AG04450 (cell line): ENCODE measurements at regions not wholly inside any gene's neighbourhood (a gene's known extent, or its start where the extent isn't known, plus 50 kb on each side); places are given as distances from the start of the nearest gene placed in this dataset.

Experiments
- CTCF ChIA-PET: fragments of 300-600, 350-600 bp; formaldehyde crosslinking; extraction: SDS; loops from one replicate; lab custom pipeline; 2022; ENCODE audit warnings: antibody characterized with exemption, inconsistent platforms; lab: Charles Lee
- POLR2A ChIA-PET: fragments of 350-600 bp; formaldehyde crosslinking; extraction: SDS; loops from one replicate; lab custom pipeline; 2021; ENCODE audit warnings: antibody characterized with exemption, inconsistent platforms; lab: Yijun Ruan, JAX
- DNase-seq: peaks from one replicate; pipeline ENCODE4 v3.0.0-alpha.2; 2011; ENCODE audit warnings: low read depth, low spot score
- H3K27ac ChIP-seq: one replicate; pipeline ENCODE4 v1.5.1; 2012; ENCODE audit warnings: low read depth, low read length, control low read depth
- H3K27me3 ChIP-seq: one replicate; pipeline ENCODE4 v1.6.0; 2012; ENCODE audit warnings: low read length; ENCODE audit not compliant: control insufficient read depth, insufficient read depth
- H3K4me3 ChIP-seq: 2 replicates; pipeline ENCODE4 v1.5.1; 2011; ENCODE audit warnings: mild to moderate bottlenecking, low read depth, low read length, control low read depth
- H3K9me3 ChIP-seq: 2 replicates; pipeline ENCODE4 v1.5.1; 2012; ENCODE audit warnings: low read length; ENCODE audit not compliant: control insufficient read depth, insufficient read depth
- CTCF ChIP-seq: IDR thresholded peaks from 2 replicates; pipeline ENCODE4 v1.5.1; 2011; ENCODE audit warnings: low read depth, low read length, control low read depth, inconsistent platforms

DNA sequence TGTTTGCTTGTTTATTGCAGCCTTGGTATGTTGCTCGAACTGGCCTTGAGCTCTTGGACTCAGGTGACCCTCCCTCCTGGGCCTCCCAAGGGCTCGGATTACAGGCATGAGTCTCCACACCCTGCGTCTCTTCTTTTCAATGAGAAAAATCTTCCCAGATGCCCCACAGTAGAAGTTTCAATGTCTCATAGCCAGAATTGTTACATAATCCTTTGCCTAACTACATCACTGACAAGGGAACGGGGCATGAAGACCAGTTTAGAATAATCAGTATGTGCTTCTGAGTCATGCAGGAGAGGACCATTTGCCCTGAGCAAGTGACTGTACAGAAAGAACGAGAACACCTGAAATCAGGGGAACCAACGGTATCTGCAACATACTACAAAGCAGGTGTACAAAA lies 61.9 kb upstream of the RBBP6 start:
- Histone ChIP-seq H3K27me3 (no peaks in the 10 kb centered on the region), H3K9me3 (no peaks in the 10 kb centered on the region), H3K4me3 (no peak overlapping the region), H3K27ac (no peak overlapping the region)
- no peak for TF ChIP-seq CTCF
- DNase-seq = no peak
- POLR2A ChIA-PET = no interaction called here
- CTCF ChIA-PET = no interaction called here

DNA sequence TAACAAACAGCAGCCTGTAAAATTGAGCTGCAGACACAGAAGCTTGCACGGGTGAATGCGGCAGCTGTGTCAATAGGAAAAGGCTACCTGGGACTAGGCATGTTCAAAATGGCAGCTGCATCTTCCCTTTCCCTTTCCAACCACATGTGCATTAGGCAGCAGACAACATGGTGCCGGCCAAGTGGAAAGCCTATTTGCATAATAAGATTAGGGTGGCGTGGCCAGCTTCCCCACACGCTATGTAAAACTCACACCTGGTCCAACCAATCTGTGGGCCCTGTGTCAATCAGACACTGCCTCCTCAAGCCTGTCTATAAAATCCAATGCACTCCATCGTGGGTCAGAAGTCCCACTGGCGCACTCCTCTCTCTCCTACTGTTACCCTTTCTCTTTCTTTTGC lies 61.0 kb upstream of the RBBP6 start:
- Histone ChIP-seq H3K27ac (no peak overlapping the region), H3K27me3 (no peaks in the 10 kb centered on the region), H3K9me3 (no peaks in the 10 kb centered on the region), H3K4me3 (no peak overlapping the region)
- POLR2A ChIA-PET = no interaction called here
- CTCF ChIA-PET = interaction anchor here (1.1 kb wide), 1 partner anchor 26 kb away, joined by 3 read pairs; no protein-coding TSS in a partner anchor
- TF ChIP-seq CTCF = no peak
- no peak for DNase-seq

GRCh38 chr16:24482681-24483202 lies 56.6 kb upstream of the RBBP6 start:
- Histone ChIP-seq H3K27me3 (no peaks in the 10 kb centered on the region), H3K27ac (no peak overlapping the region), H3K9me3 (no peaks in the 10 kb centered on the region), H3K4me3 (no peak overlapping the region)
- ChIA-PET POLR2A (no interaction called here), CTCF (no interaction called here)
- DNase-seq = no peak
- no peak for TF ChIP-seq CTCF

DNA sequence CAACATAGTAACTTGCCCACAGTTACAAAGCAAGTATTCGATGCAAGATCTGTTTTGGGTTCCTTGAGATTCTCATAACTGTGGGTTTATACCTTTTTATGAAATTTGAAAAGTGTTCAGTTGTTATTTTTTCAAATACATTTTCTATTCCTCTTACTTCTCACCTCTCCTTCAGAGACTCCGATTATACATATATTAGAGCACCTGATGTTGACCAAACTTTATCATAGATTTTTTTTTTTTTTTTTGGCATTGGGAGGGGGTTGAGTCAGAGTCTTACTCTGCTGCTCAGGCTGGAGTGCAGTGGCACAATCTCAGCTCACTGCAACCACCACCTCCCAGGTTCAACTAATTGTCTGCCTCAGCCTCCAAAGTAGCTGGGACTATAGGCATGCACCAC lies 51.3 kb upstream of the RBBP6 start:
- Histone ChIP-seq H3K4me3 (no peak overlapping the region), H3K27me3 (no peaks in the 10 kb centered on the region), H3K9me3 (no peaks in the 10 kb centered on the region), H3K27ac (no peak overlapping the region)
- CTCF ChIA-PET = no interaction called here
- TF ChIP-seq CTCF = no peak
- DNase-seq = no peak
- POLR2A ChIA-PET = no interaction called here
